ENCODE measurements at regions not wholly inside any gene's neighbourhood (a gene's known extent, or its start where the extent isn't known, plus 50 kb on each side); places are given as distances from the start of the nearest gene placed in this dataset.
A peak's percentile ranks its signal among the peaks of the same experiment; 100 is the strongest.

GRCh38 chr7:130942211-130942964, 208.4 kb upstream of the KLF14 start:
- WGBS: 88% methylated on average over 10 of the region's 10 CpGs
- DNase-seq (ENCODE audit: low read depth in 6 of 9, low spot score in 9 of 9): no peak

GRCh38 chr7:130943336-130943901, 209.4 kb upstream of the KLF14 start:
- peaks cover 2 to 4% of the 10 kb centered on the region in 2 donors for H3K4me1 ChIP-seq (ENCODE audit: control insufficient read depth in 2 of 2, insufficient read depth in 2 of 2, low read length in 2 of 2)
- H3K4me3 ChIP-seq (ENCODE audit: low read length in 2 of 2): peak overlapping the region; percentile 3 to 23
- no peaks in the 10 kb centered on the region for H3K27me3 ChIP-seq (ENCODE audit: control insufficient read depth in 2 of 2, insufficient read depth in 1 of 2, low read length in 1 of 2)
- 3% methylated on average over 9 of the region's 9 CpGs for WGBS
- H3K27ac ChIP-seq (ENCODE audit: low read depth in 1 of 2, low read length in 1 of 2): peak overlapping the region in 1 of 2 donors; percentile 27
- DNase-seq (ENCODE audit: low read depth in 6 of 9, low spot score in 9 of 9): peak in 1 of 9 donors; percentile 37
- H3K36me3 ChIP-seq (ENCODE audit: control insufficient read depth in 2 of 2, insufficient read depth in 2 of 2, low read length in 1 of 2): no peaks in the 10 kb centered on the region
- no peaks in the 10 kb centered on the region for H3K9me3 ChIP-seq (ENCODE audit: control insufficient read depth in 2 of 2, insufficient read depth in 1 of 2, low read length in 1 of 2)

More at GRCh38 chr7:130942211-130942964, 208.4 kb upstream of the KLF14 start:
- peaks cover 2 to 4% of the 10 kb centered on the region in 2 donors for H3K4me1 ChIP-seq (ENCODE audit: control insufficient read depth in 2 of 2, insufficient read depth in 2 of 2, low read length in 2 of 2)
- no peaks in the 10 kb centered on the region for H3K27me3 ChIP-seq (ENCODE audit: control insufficient read depth in 2 of 2, insufficient read depth in 1 of 2, low read length in 1 of 2)
- H3K9me3 ChIP-seq (ENCODE audit: control insufficient read depth in 2 of 2, insufficient read depth in 1 of 2, low read length in 1 of 2): no peaks in the 10 kb centered on the region
- H3K4me3 ChIP-seq (ENCODE audit: low read length in 2 of 2): no peak overlapping the region
- H3K27ac ChIP-seq (ENCODE audit: low read depth in 1 of 2, low read length in 1 of 2): peak overlapping the region in 1 of 2 donors; percentile 48
- H3K36me3 ChIP-seq (ENCODE audit: control insufficient read depth in 2 of 2, insufficient read depth in 2 of 2, low read length in 1 of 2): no peaks in the 10 kb centered on the region

GRCh38 chr7:130943981-130944380, 210.0 kb upstream of the KLF14 start:
- Histone ChIP-seq H3K27ac (ENCODE audit: low read depth in 1 of 2, low read length in 1 of 2) (peak overlapping the region in 1 of 2 donors; percentile 27), H3K4me3 (ENCODE audit: low read length in 2 of 2) (no peak overlapping the region), H3K27me3 (ENCODE audit: control insufficient read depth in 2 of 2, insufficient read depth in 1 of 2, low read length in 1 of 2) (no peaks in the 10 kb centered on the region), H3K36me3 (ENCODE audit: control insufficient read depth in 2 of 2, insufficient read depth in 2 of 2, low read length in 1 of 2) (no peaks in the 10 kb centered on the region), H3K9me3 (ENCODE audit: control insufficient read depth in 2 of 2, insufficient read depth in 1 of 2, low read length in 1 of 2) (no peaks in the 10 kb centered on the region), H3K4me1 (ENCODE audit: control insufficient read depth in 2 of 2, insufficient read depth in 2 of 2, low read length in 2 of 2) (peaks cover 2 to 4% of the 10 kb centered on the region in 2 donors)
- whole genome bisulfite sequencing: 94% methylated on average over 3 of the region's 3 CpGs
- no peak for DNase-seq (ENCODE audit: low read depth in 6 of 9, low spot score in 9 of 9)

- 93% methylated on average over 1 of the region's 1 CpG for WGBS
- no peak for DNase-seq (ENCODE audit: low read depth in 6 of 9, low spot score in 9 of 9)
- peaks cover 2 to 4% of the 10 kb centered on the region in 2 donors for H3K4me1 ChIP-seq (ENCODE audit: control insufficient read depth in 2 of 2, insufficient read depth in 2 of 2, low read length in 2 of 2)
- H3K27me3 ChIP-seq (ENCODE audit: control insufficient read depth in 2 of 2, insufficient read depth in 1 of 2, low read length in 1 of 2): no peaks in the 10 kb centered on the region
- H3K27ac ChIP-seq (ENCODE audit: low read depth in 1 of 2, low read length in 1 of 2): peak overlapping the region in 1 of 2 donors; percentile 61
- H3K9me3 ChIP-seq (ENCODE audit: control insufficient read depth in 2 of 2, insufficient read depth in 1 of 2, low read length in 1 of 2): no peaks in the 10 kb centered on the region
- no peak overlapping the region for H3K4me3 ChIP-seq (ENCODE audit: low read length in 2 of 2)
- no peaks in the 10 kb centered on the region for H3K36me3 ChIP-seq (ENCODE audit: control insufficient read depth in 2 of 2, insufficient read depth in 2 of 2, low read length in 1 of 2)
Observed at GRCh38 chr7:130944997-130945396, 211.0 kb upstream of the KLF14 start.

GRCh38 chr7:130945411-130945811, 211.4 kb upstream of the KLF14 start:
- H3K36me3 ChIP-seq (ENCODE audit: control insufficient read depth in 2 of 2, insufficient read depth in 2 of 2, low read length in 1 of 2): no peaks in the 10 kb centered on the region
- H3K4me3 ChIP-seq (ENCODE audit: low read length in 2 of 2): no peak overlapping the region
- H3K4me1 ChIP-seq (ENCODE audit: control insufficient read depth in 2 of 2, insufficient read depth in 2 of 2, low read length in 2 of 2): peaks cover 2 to 4% of the 10 kb centered on the region in 2 donors
- WGBS: 95% methylated on average over 5 of the region's 5 CpGs
- DNase-seq (ENCODE audit: low read depth in 6 of 9, low spot score in 9 of 9): no peak
- H3K9me3 ChIP-seq (ENCODE audit: control insufficient read depth in 2 of 2, insufficient read depth in 1 of 2, low read length in 1 of 2): no peaks in the 10 kb centered on the region
- peak overlapping the region; percentile 53 to 61 for H3K27ac ChIP-seq (ENCODE audit: low read depth in 1 of 2, low read length in 1 of 2)
- no peaks in the 10 kb centered on the region for H3K27me3 ChIP-seq (ENCODE audit: control insufficient read depth in 2 of 2, insufficient read depth in 1 of 2, low read length in 1 of 2)

- Histone ChIP-seq H3K36me3 (ENCODE audit: control insufficient read depth in 2 of 2, insufficient read depth in 2 of 2, low read length in 1 of 2) (no peaks in the 10 kb centered on the region), H3K27ac (ENCODE audit: low read depth in 1 of 2, low read length in 1 of 2) (no peak overlapping the region), H3K9me3 (ENCODE audit: control insufficient read depth in 2 of 2, insufficient read depth in 1 of 2, low read length in 1 of 2) (no peaks in the 10 kb centered on the region), H3K27me3 (ENCODE audit: control insufficient read depth in 2 of 2, insufficient read depth in 1 of 2, low read length in 1 of 2) (no peaks in the 10 kb centered on the region), H3K4me3 (ENCODE audit: low read length in 2 of 2) (no peak overlapping the region), H3K4me1 (ENCODE audit: control insufficient read depth in 2 of 2, insufficient read depth in 2 of 2, low read length in 2 of 2) (peaks cover 2 to 4% of the 10 kb centered on the region in 2 donors)
- no peak for DNase-seq (ENCODE audit: low read depth in 6 of 9, low spot score in 9 of 9)
- 87% methylated on average over 1 of the region's 1 CpG for WGBS
Observed at GRCh38 chr7:130946114-130946513, 212.1 kb upstream of the KLF14 start.

GRCh38 chr7:130947792-130948580, 214.0 kb upstream of the KLF14 start:
- Histone ChIP-seq H3K36me3 (ENCODE audit: control insufficient read depth in 2 of 2, insufficient read depth in 2 of 2, low read length in 1 of 2) (no peaks in the 10 kb centered on the region), H3K9me3 (ENCODE audit: control insufficient read depth in 2 of 2, insufficient read depth in 1 of 2, low read length in 1 of 2) (no peaks in the 10 kb centered on the region), H3K27ac (ENCODE audit: low read depth in 1 of 2, low read length in 1 of 2) (no peak overlapping the region), H3K27me3 (ENCODE audit: control insufficient read depth in 2 of 2, insufficient read depth in 1 of 2, low read length in 1 of 2) (no peaks in the 10 kb centered on the region), H3K4me3 (ENCODE audit: low read length in 2 of 2) (no peak overlapping the region), H3K4me1 (ENCODE audit: control insufficient read depth in 2 of 2, insufficient read depth in 2 of 2, low read length in 2 of 2) (peaks cover 2 to 7% of the 10 kb centered on the region in 2 donors)
- no peak for DNase-seq (ENCODE audit: low read depth in 6 of 9, low spot score in 9 of 9)
- 97% methylated on average over 6 of the region's 6 CpGs for WGBS

- H3K9me3 ChIP-seq (ENCODE audit: control insufficient read depth in 2 of 2, insufficient read depth in 1 of 2, low read length in 1 of 2): no peaks in the 10 kb centered on the region
- peaks cover 0 to 7% of the 10 kb centered on the region in 2 donors for H3K4me1 ChIP-seq (ENCODE audit: control insufficient read depth in 2 of 2, insufficient read depth in 2 of 2, low read length in 2 of 2)
- no peak overlapping the region for H3K4me3 ChIP-seq (ENCODE audit: low read length in 2 of 2)
- DNase-seq (ENCODE audit: low read depth in 6 of 9, low spot score in 9 of 9): no peak
- 99% methylated on average over 1 of the region's 1 CpG for WGBS
- peak overlapping the region in 1 of 2 donors; percentile 10 for H3K27ac ChIP-seq (ENCODE audit: low read depth in 1 of 2, low read length in 1 of 2)
- no peaks in the 10 kb centered on the region for H3K27me3 ChIP-seq (ENCODE audit: control insufficient read depth in 2 of 2, insufficient read depth in 1 of 2, low read length in 1 of 2)
- H3K36me3 ChIP-seq (ENCODE audit: control insufficient read depth in 2 of 2, insufficient read depth in 2 of 2, low read length in 1 of 2): no peaks in the 10 kb centered on the region
Observed at GRCh38 chr7:130948822-130949221, 214.8 kb upstream of the KLF14 start.

GRCh38 chr7:130949550-130949949, 215.5 kb upstream of the KLF14 start:
- WGBS: 96% methylated on average over 2 of the region's 2 CpGs
- Histone ChIP-seq H3K27ac (ENCODE audit: low read depth in 1 of 2, low read length in 1 of 2) (no peak overlapping the region), H3K27me3 (ENCODE audit: control insufficient read depth in 2 of 2, insufficient read depth in 1 of 2, low read length in 1 of 2) (no peaks in the 10 kb centered on the region), H3K4me3 (ENCODE audit: low read length in 2 of 2) (no peak overlapping the region), H3K36me3 (ENCODE audit: control insufficient read depth in 2 of 2, insufficient read depth in 2 of 2, low read length in 1 of 2) (no peaks in the 10 kb centered on the region), H3K9me3 (ENCODE audit: control insufficient read depth in 2 of 2, insufficient read depth in 1 of 2, low read length in 1 of 2) (no peaks in the 10 kb centered on the region), H3K4me1 (ENCODE audit: control insufficient read depth in 2 of 2, insufficient read depth in 2 of 2, low read length in 2 of 2) (peaks cover 0 to 7% of the 10 kb centered on the region in 2 donors)
- no peak for DNase-seq (ENCODE audit: low read depth in 6 of 9, low spot score in 9 of 9)
